ENCODE measurements at regions not wholly inside any gene's neighbourhood (a gene's known extent, or its start where the extent isn't known, plus 50 kb on each side); places are given as distances from the start of the nearest gene placed in this dataset.

DNA sequence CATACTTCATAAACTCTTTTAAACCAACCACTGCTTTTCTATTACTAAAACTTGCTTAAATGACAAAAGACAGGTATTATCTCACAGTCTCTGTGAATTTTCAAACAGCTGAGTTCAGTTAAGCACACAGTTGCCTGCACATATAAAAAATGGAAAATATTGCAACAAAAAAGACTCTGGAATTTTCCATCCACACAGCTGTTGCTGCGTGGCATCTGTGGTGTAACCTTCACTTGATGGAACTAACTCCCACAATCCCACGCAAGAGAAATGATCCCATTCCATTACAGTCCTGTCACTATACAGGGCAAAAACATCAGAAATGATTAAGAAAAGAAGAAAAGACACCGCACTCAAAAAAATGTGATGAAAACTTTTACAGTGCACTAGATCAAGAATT, 149.8 kb upstream of the TBL1X start:
- no peak for DNase-seq (ENCODE audit: low read depth in 3 of 3)

- no peak for DNase-seq (ENCODE audit: low read depth in 3 of 3)
Measured at GRCh38 chrX:9316096-9316495, 148.8 kb upstream of the TBL1X start.

DNA sequence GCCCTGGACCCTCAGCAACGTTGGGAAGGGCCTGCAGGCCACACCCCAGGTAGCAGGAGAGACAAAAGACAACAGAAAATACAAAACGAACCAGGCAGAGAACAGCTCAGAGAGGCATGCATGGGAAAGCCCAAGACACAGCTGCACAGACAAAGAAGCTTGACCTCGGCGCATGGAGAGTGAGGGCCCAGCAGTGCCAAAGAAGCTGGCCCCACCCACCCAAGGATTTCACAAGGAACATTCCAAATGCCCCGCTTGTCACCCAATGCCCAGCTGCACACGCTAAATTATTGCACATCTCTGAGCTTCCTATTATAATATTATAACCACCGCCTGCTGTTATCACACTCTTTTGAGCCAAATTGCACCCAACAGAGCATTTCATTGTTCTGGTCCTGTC, 147.7 kb upstream of the TBL1X start:
- no peak for DNase-seq (ENCODE audit: low read depth in 3 of 3)

DNA sequence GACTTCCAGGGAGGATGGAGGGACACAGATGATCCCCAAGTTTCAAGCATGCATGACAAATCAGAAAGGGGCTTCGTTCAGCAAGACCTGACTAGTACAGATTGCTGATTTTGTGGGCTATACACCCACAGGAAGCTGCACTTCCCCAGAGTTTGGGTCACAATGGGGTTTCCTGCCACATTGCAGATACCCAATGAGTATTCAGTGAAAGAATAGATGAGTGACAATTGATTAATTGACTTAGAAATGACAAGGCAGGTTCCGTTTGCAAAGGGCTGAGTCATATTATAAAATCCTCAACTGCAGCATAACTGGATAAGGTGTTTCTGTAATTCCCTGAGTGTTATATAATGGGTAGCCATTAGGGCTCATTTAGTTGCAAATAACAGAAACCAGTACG, 146.6 kb upstream of the TBL1X start:
- no peak for DNase-seq (ENCODE audit: low read depth in 3 of 3)

- no peak for DNase-seq (ENCODE audit: low read depth in 3 of 3)
Measured at GRCh38 chrX:9318766-9319165, 146.1 kb upstream of the TBL1X start.

DNA sequence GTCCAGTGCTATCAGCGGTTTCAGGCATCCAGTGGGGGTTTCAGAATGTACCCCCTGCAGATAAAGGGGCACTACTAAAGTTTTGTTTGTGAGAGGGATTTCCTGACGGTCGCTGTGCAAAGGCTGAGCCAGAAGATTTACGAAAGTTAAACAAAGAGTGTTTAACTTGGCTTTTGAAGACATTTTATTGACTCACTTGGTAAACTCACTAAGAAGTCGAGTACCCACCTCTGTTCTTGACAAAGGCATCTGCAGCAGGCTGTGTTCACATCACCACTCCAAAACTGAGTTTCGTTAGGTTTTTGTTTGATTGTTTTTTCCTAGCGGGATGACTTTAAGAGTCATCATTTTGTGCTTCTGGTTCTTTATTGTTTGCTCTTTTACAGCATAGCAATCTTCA, 143.9 kb upstream of the TBL1X start:
- DNase-seq (ENCODE audit: low read depth in 3 of 3) = no peak

DNA sequence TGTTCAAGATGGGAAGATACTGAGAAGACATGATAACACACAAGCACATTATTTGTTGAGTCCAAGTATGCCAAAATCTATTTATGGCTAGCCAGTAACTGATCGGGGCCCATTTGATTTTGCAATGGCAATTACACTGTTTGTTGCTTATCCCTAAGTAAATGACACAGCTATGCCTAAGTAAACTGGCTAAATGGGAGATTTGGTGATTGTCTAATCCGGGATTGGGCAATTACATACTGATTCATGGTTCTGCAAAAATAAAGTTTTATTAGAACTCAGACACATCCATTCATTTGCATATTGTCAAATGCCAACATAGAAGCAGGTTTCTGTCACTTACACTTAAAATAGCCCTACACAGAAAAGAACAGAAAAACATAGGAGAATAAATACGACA, 140.2 kb upstream of the TBL1X start:
- DNase-seq (ENCODE audit: low read depth in 3 of 3) = no peak

- DNase-seq (ENCODE audit: low read depth in 3 of 3) = no peak
Measured at GRCh38 chrX:9326369-9326768, 138.5 kb upstream of the TBL1X start.

GRCh38 chrX:9327086-9327746, 137.6 kb upstream of the TBL1X start:
- no peak for DNase-seq (ENCODE audit: low read depth in 3 of 3)

DNA sequence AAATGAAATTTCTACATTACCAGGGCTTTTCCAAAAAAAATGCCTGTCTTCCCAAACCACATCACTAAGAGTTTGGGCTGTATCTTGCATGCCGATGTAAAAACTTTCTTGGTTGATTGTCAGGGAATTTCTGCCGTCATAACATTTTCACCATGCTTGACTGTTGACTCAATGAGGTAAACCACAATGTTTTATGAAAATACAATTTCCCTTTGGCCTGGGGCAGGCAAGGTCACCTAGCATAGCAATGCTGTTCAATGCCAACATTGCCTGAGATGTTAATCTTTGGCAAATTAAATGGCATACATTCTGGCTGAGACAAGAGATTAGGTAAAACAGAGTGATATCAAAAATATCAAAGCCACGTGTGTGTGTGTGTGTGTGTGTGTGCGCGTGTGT, 137.1 kb upstream of the TBL1X start:
- DNase-seq (ENCODE audit: low read depth in 3 of 3) = no peak

GRCh38 chrX:9329056-9329455, 135.8 kb upstream of the TBL1X start:
- DNase-seq (ENCODE audit: low read depth in 3 of 3) = no peak

- no peak for DNase-seq (ENCODE audit: low read depth in 3 of 3)
Measured at GRCh38 chrX:9330249-9330982, 134.4 kb upstream of the TBL1X start.

DNA sequence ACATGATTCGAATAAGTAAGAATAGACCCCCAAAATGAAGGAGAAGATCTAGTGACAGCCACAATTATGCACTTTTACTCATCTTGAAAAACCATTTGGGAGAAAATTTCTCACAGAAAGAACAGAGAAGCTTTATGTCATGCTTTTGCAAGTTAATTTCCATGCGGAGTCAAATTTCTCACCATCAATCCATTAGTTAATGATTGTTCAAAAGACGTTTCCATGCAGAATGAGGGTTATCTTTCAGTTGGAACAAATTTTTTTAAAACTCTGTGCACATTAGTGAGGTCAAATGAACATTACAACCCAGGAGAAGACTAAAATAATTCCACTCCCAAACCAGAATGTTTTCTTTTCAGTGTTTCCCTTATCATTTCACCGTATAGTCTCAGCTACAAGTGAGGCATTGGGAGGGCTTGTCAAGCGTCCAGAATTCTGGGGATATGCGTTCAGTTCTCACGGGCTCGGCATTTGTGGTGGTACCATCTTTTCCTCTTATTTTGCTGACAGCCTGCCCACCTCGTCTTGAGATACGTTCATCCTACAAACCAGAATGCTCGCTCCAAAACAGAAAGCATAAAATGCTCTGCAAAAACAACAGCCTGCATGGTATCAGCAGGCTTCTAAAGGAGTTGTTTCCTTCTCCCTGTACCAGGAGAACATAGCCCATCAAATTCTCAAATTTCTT, 130.8 kb upstream of the TBL1X start:
- DNase-seq (ENCODE audit: low read depth in 3 of 3) = no peak

DNA sequence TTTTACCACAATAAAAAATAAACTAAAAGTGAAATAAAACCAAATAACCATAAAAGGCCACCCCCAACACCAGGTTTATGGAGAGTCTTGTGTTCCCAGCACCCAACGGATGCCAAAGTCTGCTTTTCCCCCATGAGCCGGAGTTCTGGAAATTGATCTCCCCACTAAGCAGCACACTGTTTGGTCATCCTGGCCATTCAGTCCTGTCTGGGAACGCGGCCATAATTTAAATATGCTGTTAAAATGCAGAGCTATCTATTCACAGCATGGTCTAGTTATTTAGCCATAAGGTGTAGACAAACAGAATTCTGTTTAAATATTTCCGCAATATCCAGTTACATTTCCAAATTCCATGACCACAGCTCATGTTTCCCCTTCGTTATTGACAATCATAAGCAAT, 129.6 kb upstream of the TBL1X start:
- no peak for DNase-seq (ENCODE audit: low read depth in 3 of 3)

- DNase-seq (ENCODE audit: low read depth in 3 of 3) = no peak
Measured at GRCh38 chrX:9336456-9336855, 128.4 kb upstream of the TBL1X start.

GRCh38 chrX:9337046-9337445, 127.8 kb upstream of the TBL1X start:
- no peak for DNase-seq (ENCODE audit: low read depth in 3 of 3)

DNA sequence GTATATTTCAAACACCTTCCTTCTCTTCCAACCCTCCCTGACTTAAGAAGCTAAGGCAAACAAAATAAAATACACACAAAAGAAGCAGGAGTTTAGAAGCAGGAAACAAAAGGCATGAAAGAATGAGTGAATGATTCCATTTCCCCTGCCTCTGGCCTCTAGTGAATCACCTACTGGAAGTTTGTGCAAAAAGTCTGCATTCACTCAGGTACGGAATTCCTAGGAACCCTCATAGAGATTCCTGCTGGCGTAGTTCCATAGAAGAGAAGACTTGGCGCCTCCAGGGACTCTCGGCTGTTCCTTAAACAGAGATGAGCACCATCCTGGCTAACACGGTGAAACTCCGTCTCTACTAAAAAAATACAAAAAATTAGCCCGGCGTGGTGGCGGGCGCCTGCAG, 125.9 kb upstream of the TBL1X start:
- DNase-seq (ENCODE audit: low read depth in 3 of 3) = no peak

DNA sequence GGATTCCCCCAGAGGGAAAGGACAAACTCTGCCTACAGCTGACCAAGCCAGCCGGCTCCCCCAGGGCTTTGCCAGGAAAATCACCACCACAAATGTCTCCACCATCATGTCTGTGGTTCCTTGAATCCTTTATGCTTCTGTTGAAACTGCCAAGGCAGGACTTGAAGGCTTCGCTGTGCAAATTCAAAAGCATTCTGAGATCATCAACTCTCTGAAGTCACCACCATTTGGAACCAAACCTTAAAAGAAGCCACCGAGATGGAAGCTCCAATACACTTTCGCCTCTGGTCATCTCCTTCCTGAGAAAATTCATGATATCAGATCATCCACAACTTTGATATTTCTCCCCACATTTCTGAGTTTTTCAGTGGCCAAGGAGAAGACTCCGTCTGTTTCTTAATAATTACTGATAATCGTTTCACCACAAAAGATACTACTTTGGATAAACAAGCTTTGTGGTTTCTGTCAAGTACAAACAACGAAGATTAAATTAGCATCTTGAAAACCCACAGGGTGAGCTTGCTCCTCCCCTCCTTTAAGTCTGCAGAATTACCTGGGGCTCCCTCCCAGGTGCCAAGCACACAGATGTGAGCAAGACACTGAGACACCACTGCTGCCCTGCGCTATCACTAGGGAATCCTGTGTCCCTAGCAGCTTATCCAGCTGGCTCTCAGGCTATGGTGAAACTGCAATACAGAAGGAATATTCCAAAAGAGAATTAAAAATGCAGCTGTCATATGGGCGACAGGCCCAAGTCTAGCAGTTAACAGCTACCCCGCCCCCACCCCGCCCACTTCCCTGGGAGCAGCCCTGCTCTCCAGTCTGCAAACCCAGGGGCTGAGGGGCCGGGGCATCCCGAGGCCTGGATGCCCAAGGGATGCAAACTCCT, 125.0 kb upstream of the TBL1X start:
- DNase-seq (ENCODE audit: low read depth in 3 of 3) = no peak

DNA sequence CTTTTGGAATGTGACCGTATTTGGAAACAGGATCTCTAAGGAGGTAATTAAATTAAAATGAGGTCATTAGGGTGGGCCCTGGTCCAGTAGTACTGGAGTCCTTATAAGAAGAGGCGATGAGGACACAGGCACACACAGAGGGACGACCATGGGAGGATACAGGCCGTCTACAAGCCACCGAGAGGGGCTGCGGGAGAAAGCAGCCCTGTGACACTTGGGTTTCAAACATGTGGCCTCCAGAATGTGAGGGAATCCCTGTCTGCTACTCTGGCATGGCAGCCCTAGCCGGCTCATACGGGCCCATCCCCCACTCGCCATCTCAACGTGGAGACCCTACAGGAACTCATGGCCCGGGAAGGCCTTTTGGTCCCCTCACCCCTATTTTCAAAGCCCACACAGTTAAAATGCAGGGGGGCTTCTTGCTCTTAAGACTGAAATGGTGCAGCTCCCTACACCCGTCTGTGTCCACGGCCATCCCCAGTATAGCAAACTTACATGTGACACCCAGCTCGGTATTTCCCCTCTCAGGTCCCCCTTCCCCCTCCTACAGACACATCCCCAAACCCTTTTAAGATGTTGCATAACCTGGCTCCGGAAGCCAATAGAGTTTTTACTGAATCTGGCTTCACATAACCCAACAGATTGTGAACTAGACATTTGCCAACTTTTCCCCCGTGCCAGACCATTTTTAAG, 124.1 kb upstream of the TBL1X start:
- no peak for DNase-seq (ENCODE audit: low read depth in 3 of 3)

DNA sequence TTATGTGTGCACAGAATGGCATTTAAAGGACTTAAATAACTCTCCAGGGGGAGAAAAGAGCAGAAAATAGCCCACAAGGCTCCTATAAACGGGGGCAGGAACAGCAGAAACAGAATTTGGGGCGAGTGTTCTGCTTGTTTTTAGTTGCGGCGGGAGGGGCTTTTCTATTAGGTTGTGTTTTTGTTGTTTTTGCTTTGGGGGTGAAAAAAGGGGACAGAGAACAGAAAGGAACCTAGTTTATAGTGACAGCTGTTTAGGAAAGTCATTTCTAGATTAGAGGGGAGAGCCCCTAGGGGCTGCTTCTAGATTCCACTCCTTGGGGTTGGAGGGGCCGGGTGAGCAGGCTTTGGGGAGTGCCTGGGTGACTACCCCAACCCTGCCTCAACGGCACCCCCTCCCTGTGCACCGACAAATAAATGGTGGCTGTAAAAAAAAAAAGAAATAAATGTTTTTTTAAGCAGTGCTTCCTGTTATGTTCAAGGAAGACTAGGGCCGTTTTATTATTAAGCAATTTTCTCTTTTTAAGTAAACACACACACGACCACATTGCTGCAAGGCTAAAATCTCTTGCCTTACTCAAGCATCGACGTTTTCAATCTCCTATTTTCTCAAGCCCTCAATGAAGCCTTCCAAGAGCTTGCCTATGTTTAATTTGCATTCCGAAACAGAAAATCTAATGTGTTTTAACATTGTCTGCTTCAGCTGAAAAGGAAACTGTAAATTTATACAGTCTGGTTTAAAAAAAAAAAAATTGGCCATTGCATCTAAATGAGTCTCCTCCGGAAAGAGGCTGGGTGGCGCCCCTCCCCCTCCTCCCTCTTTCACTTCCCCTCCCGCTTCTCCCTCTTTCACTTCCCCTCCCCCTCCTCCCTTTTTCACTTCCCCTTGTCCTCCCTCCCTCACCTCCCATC, 123.3 kb upstream of the TBL1X start:
- peak in 1 of 3 experiments; percentile 61 for DNase-seq (ENCODE audit: low read depth in 3 of 3)
